ENCODE measurements at regions not wholly inside any gene's neighbourhood (a gene's known extent, or its start where the extent isn't known, plus 50 kb on each side); places are given as distances from the start of the nearest gene placed in this dataset.

GRCh38 chr5:38670878-38671277 lies 114.4 kb upstream of the LIFR start:
- H3K4me2 ChIP-seq (replicated peaks; ENCODE audit: extremely low read depth, low read length, poor library complexity, severe bottlenecking), result no peak overlapping the region
- no peaks in the 10 kb centered on the region for H3K36me3 ChIP-seq (replicated peaks in 1 of 2; ENCODE audit: control insufficient read depth in 1 of 2, insufficient read depth in 2 of 2, low read length in 2 of 2)
- no peak overlapping the region for H3K4me3 ChIP-seq (replicated peaks in 1 of 3; ENCODE audit: low read depth in 2 of 3, low read length in 3 of 3)
- TF ChIP-seq, protein P1, sequence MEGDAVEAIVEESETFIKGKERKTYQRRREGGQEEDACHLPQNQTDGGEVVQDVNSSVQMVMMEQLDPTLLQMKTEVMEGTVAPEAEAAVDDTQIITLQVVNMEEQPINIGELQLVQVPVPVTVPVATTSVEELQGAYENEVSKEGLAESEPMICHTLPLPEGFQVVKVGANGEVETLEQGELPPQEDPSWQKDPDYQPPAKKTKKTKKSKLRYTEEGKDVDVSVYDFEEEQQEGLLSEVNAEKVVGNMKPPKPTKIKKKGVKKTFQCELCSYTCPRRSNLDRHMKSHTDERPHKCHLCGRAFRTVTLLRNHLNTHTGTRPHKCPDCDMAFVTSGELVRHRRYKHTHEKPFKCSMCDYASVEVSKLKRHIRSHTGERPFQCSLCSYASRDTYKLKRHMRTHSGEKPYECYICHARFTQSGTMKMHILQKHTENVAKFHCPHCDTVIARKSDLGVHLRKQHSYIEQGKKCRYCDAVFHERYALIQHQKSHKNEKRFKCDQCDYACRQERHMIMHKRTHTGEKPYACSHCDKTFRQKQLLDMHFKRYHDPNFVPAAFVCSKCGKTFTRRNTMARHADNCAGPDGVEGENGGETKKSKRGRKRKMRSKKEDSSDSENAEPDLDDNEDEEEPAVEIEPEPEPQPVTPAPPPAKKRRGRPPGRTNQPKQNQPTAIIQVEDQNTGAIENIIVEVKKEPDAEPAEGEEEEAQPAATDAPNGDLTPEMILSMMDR (IDR thresholded peaks at IDR 0.05), result no peak
- H3K4me1 ChIP-seq (ENCODE audit: control insufficient read depth in 1 of 2, insufficient read depth in 2 of 2, low read length in 2 of 2), result no peaks in the 10 kb centered on the region
- no CpG with 5 or more reads among the region's 1 CpG for WGBS (ENCODE audit: insufficient coverage)
- no peaks in the 10 kb centered on the region for H4K20me1 ChIP-seq (ENCODE audit: insufficient read depth, low read length)
- no peak overlapping the region for H3K4me3 Mint-ChIP-seq
- no peaks in the 10 kb centered on the region for H3K9me3 ChIP-seq (replicated peaks in 1 of 2; ENCODE audit: control insufficient read depth in 1 of 2, insufficient read depth in 1 of 2, low read length in 2 of 2)
- H3K9ac ChIP-seq (ENCODE audit: insufficient read depth, low read length, poor library complexity, severe bottlenecking), result no peak overlapping the region
- H3K27me3 Mint-ChIP-seq (ENCODE audit: low read depth in 3 of 3), result peaks cover 13 to 17% (median 15%) of the 10 kb centered on the region in 3 donors
- H2AFZ ChIP-seq (ENCODE audit: insufficient read depth, low read depth, low read length, poor library complexity, severe bottlenecking), result no peak overlapping the region
- no peaks in the 10 kb centered on the region for H3K4me1 Mint-ChIP-seq
- no peak overlapping the region for H3K27ac Mint-ChIP-seq
- intact Hi-C loops (cut with micrococcal nuclease), result no loop called here
- peaks cover 0 to 9% of the 10 kb centered on the region in 2 donors for H3K27me3 ChIP-seq (ENCODE audit: control insufficient read depth in 2 of 2, insufficient read depth in 2 of 2, low read length in 2 of 2)
- no peak overlapping the region for H3K27ac ChIP-seq (ENCODE audit: low read depth in 1 of 2, low read length in 2 of 2)
- no peaks in the 10 kb centered on the region for H3K36me3 Mint-ChIP-seq
- DNase-seq, result no peak
- no peaks in the 10 kb centered on the region for H3K79me2 ChIP-seq (ENCODE audit: insufficient read depth, low read length)
- peaks cover 0 to 3% (median 0%) of the 10 kb centered on the region in 7 donors for H3K9me3 Mint-ChIP-seq

- H3K4me3 ChIP-seq (replicated peaks in 1 of 3; ENCODE audit: low read depth in 2 of 3, low read length in 3 of 3), result no peak overlapping the region
- Mint-ChIP-seq H3K4me3 (no peak overlapping the region), H3K36me3 (no peaks in the 10 kb centered on the region), H3K27ac (no peak overlapping the region), H3K27me3 (ENCODE audit: low read depth in 3 of 3) (peaks cover 7 to 12% (median 7%) of the 10 kb centered on the region in 3 donors), H3K9me3 (peaks cover 0 to 5% (median 0%) of the 10 kb centered on the region in 7 donors), H3K4me1 (no peaks in the 10 kb centered on the region)
- H3K79me2 ChIP-seq (ENCODE audit: insufficient read depth, low read length), result no peaks in the 10 kb centered on the region
- H3K4me1 ChIP-seq (ENCODE audit: control insufficient read depth in 1 of 2, insufficient read depth in 2 of 2, low read length in 2 of 2), result no peaks in the 10 kb centered on the region
- no peak overlapping the region for H3K27ac ChIP-seq (ENCODE audit: low read depth in 1 of 2, low read length in 2 of 2)
- no peaks in the 10 kb centered on the region for H3K36me3 ChIP-seq (replicated peaks in 1 of 2; ENCODE audit: control insufficient read depth in 1 of 2, insufficient read depth in 2 of 2, low read length in 2 of 2)
- no CpG with 5 or more reads among the region's 5 CpGs for WGBS (ENCODE audit: insufficient coverage)
- H4K20me1 ChIP-seq (ENCODE audit: insufficient read depth, low read length), result no peaks in the 10 kb centered on the region
- no peak overlapping the region for H3K9ac ChIP-seq (ENCODE audit: insufficient read depth, low read length, poor library complexity, severe bottlenecking)
- no peak overlapping the region for H3K4me2 ChIP-seq (replicated peaks; ENCODE audit: extremely low read depth, low read length, poor library complexity, severe bottlenecking)
- H3K9me3 ChIP-seq (replicated peaks in 1 of 2; ENCODE audit: control insufficient read depth in 1 of 2, insufficient read depth in 1 of 2, low read length in 2 of 2), result no peaks in the 10 kb centered on the region
- peaks cover 0 to 8% of the 10 kb centered on the region in 2 donors for H3K27me3 ChIP-seq (ENCODE audit: control insufficient read depth in 2 of 2, insufficient read depth in 2 of 2, low read length in 2 of 2)
- no peak overlapping the region for H2AFZ ChIP-seq (ENCODE audit: insufficient read depth, low read depth, low read length, poor library complexity, severe bottlenecking)
- TF ChIP-seq, protein P1 (IDR thresholded peaks at IDR 0.05), result no peak
- intact Hi-C loops (cut with micrococcal nuclease), result no loop called here
- DNase-seq, result no peak
Measured at GRCh38 chr5:38672059-38672788, 115.8 kb upstream of the LIFR start.

All from CD14-positive monocyte (primary cell).